GM18858 (cell line): ENCODE measurements at regions not wholly inside any gene's neighbourhood (a gene's known extent, or its start where the extent isn't known, plus 50 kb on each side); places are given as distances from the start of the nearest gene placed in this dataset.
"Not testable (repeated sequence)": the region's sequence is repeated elsewhere in the genome, so short reads cannot be mapped to it uniquely, and the experiment has no call there.

Source experiments
- ATAC-seq: cut with Tn5 transposase; IDR thresholded peaks from one replicate; pipeline ENCODE4 v1.9.1; 2021; ENCODE audit not compliant: unreplicated experiment

- ATAC-seq: no peak
Measured at GRCh38 chr5:116740771-116741170, 166.1 kb upstream of the SEMA6A start.

DNA sequence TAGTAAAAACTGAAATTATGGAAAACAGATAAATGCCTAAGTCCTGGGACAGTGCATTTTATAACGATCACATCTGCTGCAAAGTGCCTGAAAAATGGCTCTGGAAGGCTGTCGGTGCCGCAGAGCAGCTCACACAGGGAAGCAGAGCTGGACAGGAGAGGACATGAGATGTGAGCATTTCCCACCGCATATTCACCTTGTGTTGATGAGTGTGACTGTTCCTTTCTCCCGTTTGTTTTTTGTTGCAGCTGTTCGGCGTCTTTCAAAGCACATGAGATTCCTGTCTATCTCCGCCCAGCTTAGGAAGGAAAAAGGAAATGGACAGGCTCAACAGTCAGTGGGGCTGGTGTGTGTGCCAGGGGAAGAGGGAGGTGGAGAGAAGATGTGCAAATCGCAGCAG lies 164.9 kb upstream of the SEMA6A start:
- no peak for ATAC-seq

- no peak for ATAC-seq
Measured at GRCh38 chr5:116738615-116739261, 164.1 kb upstream of the SEMA6A start.

DNA sequence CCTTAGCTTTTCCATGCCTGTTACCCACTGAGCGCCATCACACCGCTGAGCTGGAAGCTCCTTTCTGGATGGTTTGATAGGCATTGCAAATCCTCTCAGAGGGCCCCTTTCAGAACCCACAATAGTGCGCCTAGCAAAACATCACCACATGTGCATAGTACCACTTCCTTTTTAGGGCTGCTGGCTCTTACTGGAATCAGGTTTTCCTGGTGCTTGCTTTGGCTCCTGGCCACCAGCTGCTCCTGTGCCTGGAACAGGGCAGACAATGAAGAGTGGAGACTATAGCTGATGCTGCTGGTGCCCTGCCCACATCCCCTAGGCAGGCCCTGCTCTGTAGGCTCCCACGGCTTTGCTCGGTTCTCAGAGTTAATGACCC lies 163.6 kb upstream of the SEMA6A start:
- no peak for ATAC-seq

- ATAC-seq: no peak
Measured at GRCh38 chr5:116736671-116737070, 162.0 kb upstream of the SEMA6A start.

DNA sequence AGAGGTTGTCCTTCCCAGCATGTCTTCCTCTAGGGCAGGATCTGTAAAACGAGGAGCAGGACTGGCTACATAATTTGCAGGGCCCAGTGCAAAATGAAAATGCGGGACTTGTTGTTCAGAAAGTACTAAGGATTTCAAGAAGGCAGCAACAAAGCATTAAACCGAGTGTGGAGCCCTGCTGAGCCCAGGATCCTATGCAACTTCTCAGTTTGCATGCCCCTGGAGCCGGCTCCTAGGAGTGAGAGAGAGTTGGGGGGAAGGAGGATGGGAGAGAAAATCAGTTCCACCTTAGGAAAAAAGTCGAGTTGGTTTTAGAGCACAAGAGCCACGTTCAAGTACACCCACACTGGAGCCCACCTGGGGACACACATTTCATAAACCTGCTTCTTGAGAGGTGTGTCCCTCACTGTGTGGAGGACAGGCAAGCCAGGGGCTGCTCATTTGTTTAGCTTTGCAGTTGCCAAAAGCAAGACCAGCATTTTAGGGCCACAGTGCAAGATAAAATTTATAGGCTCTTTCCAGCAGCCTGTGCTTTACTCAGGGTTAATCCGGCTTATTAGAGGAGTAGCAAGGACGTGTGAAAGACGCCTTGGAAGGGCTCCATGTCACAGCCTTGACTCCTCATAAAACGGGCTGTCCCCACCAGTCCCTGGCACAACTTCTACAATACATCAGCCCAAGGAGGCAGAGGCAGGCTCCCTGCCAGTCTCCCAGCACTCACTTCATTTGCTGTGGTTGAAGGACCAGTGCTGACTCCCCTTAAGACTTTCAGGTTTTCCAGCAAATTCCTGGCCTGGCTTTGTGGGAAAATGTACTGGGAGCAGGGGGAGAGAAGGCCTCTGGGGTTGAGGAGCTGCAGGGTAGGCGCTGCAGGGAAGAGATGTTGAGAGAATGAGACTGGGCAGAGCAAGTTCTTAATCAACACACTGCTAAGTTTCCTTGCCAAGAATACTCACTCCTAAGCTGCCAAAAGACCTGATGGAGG lies 159.7 kb upstream of the SEMA6A start:
- ATAC-seq: no peak

GRCh38 chr5:116732591-116732990 lies 158.0 kb upstream of the SEMA6A start:
- ATAC-seq: no peak

DNA sequence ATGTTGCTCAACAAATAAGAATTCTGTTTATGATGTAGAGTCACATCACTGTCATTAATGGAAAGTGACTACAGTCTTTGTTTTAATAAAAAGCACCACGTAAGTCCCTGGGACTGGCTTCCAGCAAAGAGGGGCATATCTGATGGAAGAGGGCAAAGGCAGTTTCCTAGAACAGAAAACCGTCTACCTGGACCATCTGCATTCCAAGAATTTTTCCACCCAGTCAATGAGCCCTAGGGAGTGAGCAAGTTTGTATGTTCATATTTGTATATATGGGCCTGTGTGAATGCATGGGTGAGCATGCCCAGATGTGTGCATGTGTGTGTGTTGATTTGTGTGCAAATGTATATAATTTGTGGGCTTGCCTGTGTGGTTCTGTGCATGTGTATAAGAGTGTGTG lies 156.8 kb upstream of the SEMA6A start:
- ATAC-seq: no peak

DNA sequence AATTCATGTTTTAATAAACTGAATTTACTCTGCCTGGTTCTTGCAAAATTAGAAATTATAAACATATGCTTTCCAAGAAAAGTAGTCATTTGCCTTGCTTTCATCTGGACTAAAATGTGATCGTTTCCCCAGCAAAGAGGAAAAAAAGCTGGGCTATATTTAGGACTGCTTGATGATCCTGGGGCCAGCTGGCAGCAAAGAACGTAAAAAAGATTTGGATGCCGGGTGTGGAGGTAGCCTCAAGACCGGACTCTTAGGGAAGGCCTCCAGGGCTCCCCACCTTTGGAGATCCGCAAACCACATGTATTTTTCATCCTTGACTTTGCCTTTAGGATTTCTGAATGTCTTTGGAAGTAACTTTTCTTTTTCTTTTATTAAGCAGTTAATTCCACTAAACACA lies 156.1 kb upstream of the SEMA6A start:
- no peak for ATAC-seq

- ATAC-seq: no peak
Measured at GRCh38 chr5:116730185-116730584, 155.6 kb upstream of the SEMA6A start.

- ATAC-seq: no peak
Measured at GRCh38 chr5:116727248-116727647, 152.6 kb upstream of the SEMA6A start.

DNA sequence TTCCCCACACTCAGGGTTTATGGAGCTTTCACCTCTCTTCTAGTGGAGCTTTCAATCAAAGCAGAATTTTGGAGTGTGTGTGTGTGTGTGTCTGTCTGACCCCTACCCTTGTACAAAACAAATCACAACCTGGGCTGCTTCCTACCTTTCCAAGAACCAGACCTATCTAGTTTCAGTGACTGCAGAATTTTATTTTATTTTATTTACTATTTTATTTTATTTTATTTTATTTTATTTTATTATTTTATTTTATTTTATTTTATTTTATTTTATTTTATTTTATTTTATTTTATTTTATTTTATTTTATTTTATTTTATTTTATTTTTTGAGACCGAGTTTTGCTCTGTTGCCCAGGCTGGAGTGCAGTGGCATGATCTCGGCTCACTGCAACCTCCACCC lies 151.6 kb upstream of the SEMA6A start:
- not testable (repeated sequence) for ATAC-seq

GRCh38 chr5:116724971-116725370 lies 150.3 kb upstream of the SEMA6A start:
- no peak for ATAC-seq

DNA sequence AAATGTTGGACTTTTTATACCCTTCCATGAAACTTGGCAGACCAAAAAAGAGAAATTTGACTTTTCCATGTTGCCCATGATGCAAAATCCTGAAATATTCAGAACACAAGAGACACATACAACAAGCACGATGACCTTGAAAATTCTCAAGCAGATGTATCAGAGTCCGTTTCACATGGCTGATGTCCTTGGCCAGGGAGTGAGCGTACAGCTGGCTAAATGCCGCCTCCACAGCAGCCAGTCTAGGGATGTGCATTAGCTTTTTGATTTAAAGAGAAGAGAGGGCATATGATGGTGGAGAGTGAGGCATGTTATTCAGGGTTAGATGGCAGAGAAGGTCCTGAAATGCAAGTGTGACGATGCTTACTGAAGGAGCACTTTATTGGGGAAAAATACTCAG lies 148.0 kb upstream of the SEMA6A start:
- ATAC-seq: no peak

GRCh38 chr5:116719106-116719505 lies 144.5 kb upstream of the SEMA6A start:
- no peak for ATAC-seq

DNA sequence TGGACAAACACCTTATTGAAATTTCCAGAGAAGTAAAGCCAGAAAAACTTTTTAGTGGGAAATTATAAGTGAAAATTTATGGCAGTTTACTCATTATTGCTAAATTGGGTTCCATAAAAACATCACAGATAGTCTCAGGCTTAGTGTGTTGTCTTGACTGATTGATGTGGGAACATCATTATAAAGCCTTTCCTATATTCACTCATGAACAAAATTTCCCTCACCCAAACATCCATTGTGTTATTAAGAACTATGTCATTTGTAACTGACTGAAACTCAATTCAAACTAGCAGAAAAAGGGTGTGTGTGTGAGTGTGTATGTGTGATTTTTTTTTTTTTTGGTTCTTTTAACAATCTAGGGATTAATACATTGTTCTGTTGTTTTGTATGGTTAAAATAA lies 143.7 kb upstream of the SEMA6A start:
- ATAC-seq: no peak

DNA sequence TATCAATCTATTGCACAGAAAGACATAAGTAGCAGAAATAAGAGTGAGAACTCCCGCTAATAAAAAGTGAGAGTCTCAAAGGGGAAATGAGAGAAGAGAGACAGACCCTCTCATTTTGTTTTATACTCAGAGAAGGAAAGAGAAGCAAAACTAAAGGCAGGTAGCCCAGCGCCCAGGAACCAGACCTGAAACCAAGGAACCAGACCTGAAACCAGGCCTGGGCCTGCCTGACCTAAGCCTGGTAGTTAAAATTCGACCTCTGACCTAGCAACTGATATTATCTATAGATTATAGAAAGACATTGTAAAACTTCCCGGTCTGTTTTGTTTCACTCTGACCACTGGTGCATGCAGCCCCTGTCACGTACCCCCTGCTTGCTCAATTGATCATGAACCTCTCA lies 134.5 kb upstream of the SEMA6A start:
- ATAC-seq: peak; percentile 40

- ATAC-seq: not testable (repeated sequence)
Measured at GRCh38 chr5:116705121-116705519, 130.5 kb upstream of the SEMA6A start.

DNA sequence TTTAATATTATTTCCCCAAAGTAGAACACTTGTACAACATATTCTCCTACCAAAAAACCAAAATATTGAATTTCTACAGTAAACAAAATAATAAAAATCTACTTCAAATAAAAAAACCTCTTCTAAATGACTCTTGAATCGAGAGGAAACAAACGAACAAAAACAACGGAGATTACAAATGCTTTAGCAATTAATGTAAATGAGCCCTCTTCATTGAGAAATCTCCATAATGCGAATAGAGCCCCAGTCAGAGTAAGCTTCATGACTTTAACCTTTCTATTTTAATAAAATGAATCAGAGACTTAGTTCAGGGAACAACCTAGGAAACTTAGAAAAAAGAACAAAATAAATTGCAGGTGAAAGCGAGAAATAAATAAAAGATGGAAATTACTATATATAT lies 129.3 kb upstream of the SEMA6A start:
- ATAC-seq: no peak

DNA sequence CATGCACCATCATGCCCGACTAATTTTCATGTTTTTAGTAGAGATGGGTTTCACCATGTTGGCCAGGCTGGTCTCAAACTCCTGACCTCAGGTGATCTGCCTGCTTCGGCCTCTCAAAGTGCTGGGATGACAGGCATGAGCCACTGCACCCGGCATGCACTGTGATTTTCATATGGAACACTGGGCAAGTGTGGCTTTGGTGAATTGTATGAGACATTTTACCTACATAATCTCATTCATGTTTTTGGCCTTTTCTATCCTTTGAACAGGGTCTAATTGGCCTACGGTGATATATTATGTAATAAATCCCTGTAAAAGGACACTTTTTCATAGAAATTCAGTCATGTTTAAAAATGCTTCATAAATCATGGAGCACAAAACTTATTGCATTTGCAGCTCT lies 128.7 kb upstream of the SEMA6A start:
- no peak for ATAC-seq

GRCh38 chr5:116702776-116703175 lies 128.2 kb upstream of the SEMA6A start:
- no peak for ATAC-seq

DNA sequence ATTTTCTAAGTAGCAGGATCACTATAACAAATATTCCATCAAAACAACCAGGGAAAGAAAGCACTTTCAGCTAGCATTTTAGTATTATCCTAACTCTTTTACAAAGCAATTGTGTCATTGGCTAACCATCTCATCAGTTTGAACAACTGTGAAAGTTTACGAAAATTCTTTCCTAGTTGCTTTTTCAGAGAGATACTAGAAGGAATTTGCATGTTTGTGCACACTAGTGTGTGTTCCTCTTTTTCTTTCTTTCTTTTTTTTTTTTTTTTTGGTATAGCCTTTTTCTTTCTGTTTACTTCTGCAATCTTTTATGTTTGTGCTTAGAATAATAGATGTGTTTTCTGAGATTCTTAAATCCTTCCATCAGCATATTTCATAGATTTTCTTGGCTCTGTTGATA lies 124.7 kb upstream of the SEMA6A start:
- no peak for ATAC-seq
